D721Med (cell line): ENCODE measurements at regions not wholly inside any gene's neighbourhood (a gene's known extent, or its start where the extent isn't known, plus 50 kb on each side); places are given as distances from the start of the nearest gene placed in this dataset.
"Not testable (repeated sequence)": the region's sequence is repeated elsewhere in the genome, so short reads cannot be mapped to it uniquely, and the experiment has no call there.

ENCODE experiments used
- DNase-seq: peaks from one replicate; pipeline ENCODE4 v3.0.0; 2011; ENCODE audit warnings: low spot score; ENCODE audit not compliant: insufficient read length
- FAIRE-seq: peaks from 2 replicates; lab custom pipeline; 2011; peaks lifted over from hg19 to GRCh38; lab: Jason Lieb, UNC
- TF ChIP-seq, protein P1 (sequence below): IDR thresholded peaks from 2 replicates; pipeline ENCODE4 v1.5.1; 2012; ENCODE audit warnings: mild to moderate bottlenecking, control low read depth; ENCODE audit not compliant: insufficient read depth; ENCODE audit errors: missing control alignments

DNA sequence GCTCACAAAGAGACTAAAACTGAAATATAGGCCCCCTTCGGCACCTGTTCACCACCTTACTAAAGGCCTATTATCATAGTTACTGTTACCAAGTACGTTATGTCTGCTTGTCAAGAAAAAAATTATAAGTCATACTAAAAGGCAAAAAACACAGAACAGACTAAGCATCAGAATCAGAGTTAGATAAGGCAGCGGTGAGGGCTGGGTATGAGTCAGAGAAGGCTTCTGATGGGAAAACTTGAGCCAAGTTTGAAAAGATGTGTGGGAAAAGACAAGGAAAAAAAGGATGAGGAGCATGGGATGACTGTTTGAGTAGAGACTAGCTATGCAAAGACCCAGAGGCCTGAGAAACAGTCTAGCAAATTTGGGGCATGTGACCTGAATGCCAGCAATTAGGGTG, 387.2 kb upstream of the SGO1 start:
- FAIRE-seq = no peak
- TF ChIP-seq, protein P1, sequence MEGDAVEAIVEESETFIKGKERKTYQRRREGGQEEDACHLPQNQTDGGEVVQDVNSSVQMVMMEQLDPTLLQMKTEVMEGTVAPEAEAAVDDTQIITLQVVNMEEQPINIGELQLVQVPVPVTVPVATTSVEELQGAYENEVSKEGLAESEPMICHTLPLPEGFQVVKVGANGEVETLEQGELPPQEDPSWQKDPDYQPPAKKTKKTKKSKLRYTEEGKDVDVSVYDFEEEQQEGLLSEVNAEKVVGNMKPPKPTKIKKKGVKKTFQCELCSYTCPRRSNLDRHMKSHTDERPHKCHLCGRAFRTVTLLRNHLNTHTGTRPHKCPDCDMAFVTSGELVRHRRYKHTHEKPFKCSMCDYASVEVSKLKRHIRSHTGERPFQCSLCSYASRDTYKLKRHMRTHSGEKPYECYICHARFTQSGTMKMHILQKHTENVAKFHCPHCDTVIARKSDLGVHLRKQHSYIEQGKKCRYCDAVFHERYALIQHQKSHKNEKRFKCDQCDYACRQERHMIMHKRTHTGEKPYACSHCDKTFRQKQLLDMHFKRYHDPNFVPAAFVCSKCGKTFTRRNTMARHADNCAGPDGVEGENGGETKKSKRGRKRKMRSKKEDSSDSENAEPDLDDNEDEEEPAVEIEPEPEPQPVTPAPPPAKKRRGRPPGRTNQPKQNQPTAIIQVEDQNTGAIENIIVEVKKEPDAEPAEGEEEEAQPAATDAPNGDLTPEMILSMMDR = no peak
- DNase-seq = no peak

DNA sequence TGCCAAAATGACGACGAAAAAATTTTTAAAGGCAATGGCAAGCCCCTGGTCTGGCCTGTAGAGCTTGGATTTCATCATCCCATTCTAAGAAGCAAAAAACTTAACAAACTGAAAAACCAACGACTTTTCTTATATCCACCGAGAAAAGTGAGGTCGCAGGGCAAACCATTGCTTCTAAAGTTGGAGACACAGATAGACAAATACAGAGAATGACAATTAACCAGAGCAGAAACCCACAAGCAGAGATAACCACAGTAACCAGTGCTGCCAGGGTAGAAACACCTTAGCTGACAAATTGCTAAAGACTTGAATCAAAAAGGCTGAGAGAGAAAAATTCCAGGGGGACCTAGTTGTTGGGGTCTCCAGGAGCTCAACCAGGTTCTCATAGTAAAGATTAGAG, 386.5 kb upstream of the SGO1 start:
- TF ChIP-seq, protein P1 = no peak
- no peak for FAIRE-seq

DNA sequence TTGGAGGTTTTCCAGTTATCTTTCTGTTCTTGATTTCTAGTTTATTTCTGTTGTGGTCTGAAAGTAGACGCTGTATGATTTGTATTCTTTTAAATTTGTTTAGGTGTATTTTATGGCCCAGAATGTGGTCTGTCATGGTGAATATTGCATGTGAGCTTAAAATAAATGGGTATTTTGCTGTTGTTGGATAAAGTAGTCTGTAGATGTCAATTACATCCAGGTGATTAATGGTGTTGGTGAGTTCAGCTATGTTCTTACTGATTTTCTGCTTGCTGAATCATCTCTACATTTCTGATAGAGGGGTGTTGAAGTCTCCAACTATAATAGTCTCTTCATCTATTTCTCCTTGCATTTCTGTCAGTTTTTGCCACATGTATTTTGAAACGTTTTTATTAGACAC, 383.3 kb upstream of the SGO1 start:
- peak; percentile 25 for FAIRE-seq
- TF ChIP-seq, protein P1 = no peak

More for the DNA sequence above, 386.5 kb upstream of the SGO1 start:
- DNase-seq = no peak

DNA sequence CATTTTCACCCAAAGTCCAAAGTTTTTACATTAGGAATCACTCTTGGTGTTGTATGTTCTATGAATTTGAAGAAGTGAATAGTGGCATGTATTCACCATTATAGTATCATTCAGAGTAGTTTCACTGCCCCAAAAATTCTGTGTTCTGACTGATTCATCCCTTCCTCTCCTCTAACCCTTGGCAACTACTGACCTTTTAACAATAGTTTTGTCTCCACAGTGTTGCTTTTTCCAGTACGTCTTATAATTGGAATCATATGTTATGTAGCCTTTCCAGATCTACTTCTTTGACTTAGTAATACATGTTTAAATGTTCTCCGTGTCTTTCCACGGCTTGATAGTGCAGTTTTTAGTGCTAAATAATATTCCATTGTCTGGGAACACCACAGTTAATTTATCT, 379.0 kb upstream of the SGO1 start:
- TF ChIP-seq, protein P1 = no peak
- FAIRE-seq (no peak), DNase-seq (no peak)

More for the DNA sequence above, 383.3 kb upstream of the SGO1 start:
- no peak for DNase-seq

DNA sequence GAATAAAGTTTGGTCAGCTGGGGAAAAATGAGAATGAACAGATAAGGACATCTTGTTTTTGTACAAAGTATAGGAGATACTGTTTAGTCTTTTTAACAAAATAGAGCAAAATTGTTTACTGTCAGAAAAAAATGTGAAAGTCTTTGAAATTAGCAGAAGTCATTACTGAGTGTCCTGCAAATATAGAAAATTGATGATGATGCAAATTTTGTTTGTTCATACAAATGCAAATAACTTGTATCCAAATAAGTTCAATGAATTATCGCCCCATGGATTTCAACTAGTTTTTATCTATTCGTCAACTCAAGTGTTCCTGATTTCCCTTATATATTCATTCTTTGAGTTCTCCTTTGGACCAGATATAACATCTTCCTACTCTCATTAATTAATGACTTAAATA, 378.0 kb upstream of the SGO1 start:
- FAIRE-seq (no peak), DNase-seq (no peak)
- TF ChIP-seq, protein P1 = no peak

DNA sequence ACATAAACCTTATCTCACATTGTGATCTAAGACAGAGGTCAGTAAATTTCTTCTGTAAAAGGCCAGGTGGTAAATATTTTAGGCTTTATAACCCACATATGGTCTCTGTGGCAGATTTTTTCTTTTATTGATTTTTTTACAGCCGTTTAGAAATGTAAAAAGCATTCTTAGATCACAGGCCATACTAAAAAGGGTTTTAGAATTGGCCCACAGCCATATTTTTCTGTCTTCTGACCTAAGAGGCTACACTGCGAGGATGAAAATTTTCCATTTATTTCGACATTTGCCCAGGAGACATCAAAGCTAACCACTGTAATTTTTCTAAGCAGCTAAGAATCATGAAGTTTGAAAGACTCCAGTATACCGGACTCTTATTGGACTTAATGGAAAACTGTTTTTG, 377.2 kb upstream of the SGO1 start:
- DNase-seq (no peak), FAIRE-seq (no peak)
- TF ChIP-seq, protein P1 = no peak

DNA sequence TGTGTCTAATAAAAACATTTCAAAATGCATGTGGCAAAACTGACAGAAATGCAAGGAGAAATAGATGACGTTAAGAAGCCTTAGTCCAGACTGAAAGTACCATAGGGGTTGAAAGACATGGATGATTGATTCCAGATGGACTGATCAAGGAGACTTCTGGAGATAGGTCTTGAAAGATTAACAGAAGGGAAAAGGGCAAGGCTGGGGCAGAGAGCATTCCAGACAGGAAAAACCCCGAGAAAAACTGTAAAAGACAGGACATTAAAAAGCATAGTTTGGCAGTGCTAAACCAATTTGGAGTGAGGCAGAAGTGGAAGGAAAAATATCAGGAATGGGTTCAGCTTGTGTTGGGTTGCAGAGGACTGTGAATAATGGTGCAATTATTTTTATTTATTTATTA, 375.2 kb upstream of the SGO1 start:
- DNase-seq (no peak), FAIRE-seq (no peak)
- TF ChIP-seq, protein P1 = no peak

DNA sequence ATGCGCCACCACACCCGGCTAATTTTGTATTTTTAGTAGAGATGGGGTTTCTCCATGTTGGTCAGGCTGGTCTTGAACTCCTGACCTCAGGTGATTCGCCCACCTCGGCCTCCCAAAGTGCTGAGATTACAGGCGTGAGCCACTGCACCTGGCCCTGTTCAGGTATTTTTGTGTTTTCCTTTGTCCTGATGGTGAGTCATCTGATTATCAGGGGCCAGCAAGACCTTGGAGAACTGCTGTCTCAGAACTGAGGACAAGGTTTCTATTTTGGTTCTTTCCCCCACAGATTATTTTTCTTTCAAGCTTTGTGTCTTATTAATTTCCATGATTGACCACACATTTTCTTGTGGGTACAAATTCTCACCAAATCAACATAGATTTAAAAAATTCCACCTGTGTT, 374.4 kb upstream of the SGO1 start:
- not testable (repeated sequence) for FAIRE-seq, DNase-seq
